Activated B cell treated with CpG ODN at 0.5 μM for 24 hours (primary cell): ENCODE measurements at regions not wholly inside any gene's neighbourhood (a gene's known extent, or its start where the extent isn't known, plus 50 kb on each side); places are given as distances from the start of the nearest gene placed in this dataset.

Experiments used
- ATAC-seq: fragments of 200-7000 bp; cut with Tn5 transposase; one replicate; pipeline ENCODE4 v1.10.0; 2021; ENCODE audit warnings: low read depth, mild to moderate bottlenecking, moderate library complexity
- CTCF ChIA-PET: fragments of 350-600 bp; sonication (Branson Sonifier 250); formaldehyde crosslinking; loops from one replicate; lab custom pipeline; 2021; ENCODE audit warnings: antibody characterized with exemption; lab: Charles Lee
- POLR2A ChIA-PET: fragments of 350-600 bp; sonication (Branson Sonifier 250); formaldehyde crosslinking; loops from one replicate; lab custom pipeline; 2021; ENCODE audit warnings: antibody characterized with exemption; lab: Charles Lee
- DNase-seq: peaks from one replicate; pipeline ENCODE4 v3.0.0; 2022
- H3K27ac Mint-ChIP-seq: one replicate; pipeline ENCODE4 v1.8.0; 2020; ENCODE audit warnings: mixed read lengths
- H3K27me3 Mint-ChIP-seq: one replicate; pipeline ENCODE4 v1.8.0; 2021; ENCODE audit warnings: mixed read lengths
- H3K36me3 Mint-ChIP-seq: one replicate; pipeline ENCODE4 v1.8.0; 2021; ENCODE audit warnings: low read depth, mixed read lengths
- H3K4me1 Mint-ChIP-seq: one replicate; pipeline ENCODE4 v1.8.0; 2021; ENCODE audit warnings: mixed read lengths
- H3K4me3 Mint-ChIP-seq: one replicate; pipeline ENCODE4 v1.8.0; 2020; ENCODE audit warnings: mild to moderate bottlenecking, mixed read lengths
- H3K9me3 Mint-ChIP-seq: one replicate; pipeline ENCODE4 v1.8.0; 2020; ENCODE audit warnings: mixed read lengths
- CTCF ChIP-seq: fragments of 200-600 bp; IDR thresholded peaks from one replicate; pipeline ENCODE4 v1.8.0; 2022; ENCODE audit warnings: antibody characterized with exemption, mild to moderate bottlenecking
- intact Hi-C: fragments of 100-400 bp; cut with micrococcal nuclease; formaldehyde crosslinking; loops from one replicate; pipeline ENCODE4 v1.15.1; 2024

- POLR2A ChIA-PET = no interaction called here
- TF ChIP-seq CTCF = no peak
- no peak for DNase-seq
- peaks cover 6% of the 10 kb centered on the region for H3K27me3 Mint-ChIP-seq
- no peak for ATAC-seq
- H3K4me1 Mint-ChIP-seq = no peaks in the 10 kb centered on the region
- intact Hi-C loops = no loop called here
- CTCF ChIA-PET = no interaction called here
- no peak overlapping the region for H3K4me3 Mint-ChIP-seq
- no peak overlapping the region for H3K27ac Mint-ChIP-seq
- H3K9me3 Mint-ChIP-seq = no peaks in the 10 kb centered on the region
- H3K36me3 Mint-ChIP-seq = no peaks in the 10 kb centered on the region
Observed at GRCh38 chr6:125509477-125509876, 207.7 kb upstream of the HDDC2 start.

GRCh38 chr6:125510405-125510804 is 208.6 kb upstream of the HDDC2 start:
- TF ChIP-seq CTCF = no peak
- DNase-seq (no peak), ATAC-seq (no peak)
- H3K27me3 Mint-ChIP-seq = peaks cover 6% of the 10 kb centered on the region
- no peaks in the 10 kb centered on the region for H3K4me1 Mint-ChIP-seq
- POLR2A ChIA-PET = no interaction called here
- intact Hi-C loops = loop anchor here (5.0 kb wide), 1 partner anchor 257 kb away; no protein-coding TSS in a partner anchor
- no peaks in the 10 kb centered on the region for H3K36me3 Mint-ChIP-seq
- CTCF ChIA-PET = no interaction called here
- H3K4me3 Mint-ChIP-seq = no peak overlapping the region
- no peak overlapping the region for H3K27ac Mint-ChIP-seq
- peaks cover 3% of the 10 kb centered on the region for H3K9me3 Mint-ChIP-seq

- H3K27ac Mint-ChIP-seq = no peak overlapping the region
- ChIA-PET CTCF (no interaction called here), POLR2A (no interaction called here)
- no peaks in the 10 kb centered on the region for H3K36me3 Mint-ChIP-seq
- peaks cover 6% of the 10 kb centered on the region for H3K27me3 Mint-ChIP-seq
- TF ChIP-seq CTCF = no peak
- no peak for DNase-seq
- peaks cover 10% of the 10 kb centered on the region for H3K9me3 Mint-ChIP-seq
- no peak for ATAC-seq
- intact Hi-C loops = loop anchor here (5.0 kb wide), 1 partner anchor 255 kb away; no protein-coding TSS in a partner anchor
- no peaks in the 10 kb centered on the region for H3K4me1 Mint-ChIP-seq
- no peak overlapping the region for H3K4me3 Mint-ChIP-seq
Observed at GRCh38 chr6:125511809-125512396, 210.1 kb upstream of the HDDC2 start.

DNA sequence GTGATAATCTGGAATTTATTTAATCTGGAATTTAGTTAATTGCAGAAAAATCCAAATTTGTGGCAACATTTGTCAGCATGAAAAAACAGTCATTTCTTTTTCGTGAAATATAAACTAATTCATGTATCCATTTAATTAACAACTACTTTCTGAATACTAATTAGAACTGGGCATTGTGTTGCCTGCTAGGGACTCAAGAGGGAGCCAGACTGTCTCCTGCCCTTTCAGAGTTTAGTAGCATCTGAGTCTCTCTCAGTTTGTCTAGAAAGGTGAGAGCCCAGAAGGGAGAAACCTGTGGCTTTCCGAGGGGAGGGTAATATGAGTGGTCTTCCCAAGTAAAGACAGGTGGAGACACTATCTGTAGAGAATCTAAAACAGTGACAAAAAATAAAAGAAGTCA is 210.9 kb upstream of the HDDC2 start:
- Mint-ChIP-seq H3K27ac (no peak overlapping the region), H3K27me3 (peaks cover 6% of the 10 kb centered on the region), H3K9me3 (peaks cover 14% of the 10 kb centered on the region), H3K4me3 (no peak overlapping the region), H3K36me3 (no peaks in the 10 kb centered on the region), H3K4me1 (no peaks in the 10 kb centered on the region)
- DNase-seq (no peak), ATAC-seq (no peak)
- ChIA-PET CTCF (no interaction called here), POLR2A (no interaction called here)
- TF ChIP-seq CTCF = no peak
- intact Hi-C loops = loop anchor here (5.0 kb wide), 1 partner anchor 255 kb away; no protein-coding TSS in a partner anchor

DNA sequence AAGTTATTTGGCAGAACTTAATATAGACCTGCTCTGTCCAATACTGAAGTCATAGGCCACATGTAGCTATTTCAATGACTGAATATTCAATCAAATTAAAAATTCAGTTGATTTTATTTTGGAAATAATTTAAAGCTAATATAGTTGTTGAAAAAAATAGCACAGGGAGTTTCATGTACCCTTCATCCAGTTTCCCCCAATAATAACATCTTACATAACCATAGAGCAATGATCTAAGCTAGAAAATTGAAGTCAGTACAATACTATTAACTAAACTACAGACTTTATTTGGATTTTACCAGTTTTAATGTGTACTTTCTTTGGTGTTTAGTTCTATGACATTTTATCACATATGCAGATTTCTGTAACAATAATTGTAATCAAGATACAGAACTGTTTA is 212.2 kb upstream of the HDDC2 start:
- Mint-ChIP-seq H3K27ac (no peak overlapping the region), H3K27me3 (peaks cover 6% of the 10 kb centered on the region), H3K36me3 (no peaks in the 10 kb centered on the region), H3K4me3 (no peak overlapping the region), H3K4me1 (no peaks in the 10 kb centered on the region), H3K9me3 (peaks cover 14% of the 10 kb centered on the region)
- DNase-seq (no peak), ATAC-seq (no peak)
- POLR2A ChIA-PET = no interaction called here
- CTCF ChIA-PET = no interaction called here
- intact Hi-C loops = loop anchor here (5.0 kb wide), 1 partner anchor 253 kb away; no protein-coding TSS in a partner anchor
- TF ChIP-seq CTCF = no peak
